ENCODE measurements at regions not wholly inside any gene's neighbourhood (a gene's known extent, or its start where the extent isn't known, plus 50 kb on each side); places are given as distances from the start of the nearest gene placed in this dataset.

- no peak for TF ChIP-seq CTCF (conservative IDR thresholded peaks at IDR 0.05; ENCODE audit: low read depth, low read length)
- no peak for TF ChIP-seq EZH2phosphoT487 (IDR thresholded peaks at IDR 0.05; ENCODE audit: borderline replicate concordance, low read length)
Observed at GRCh38 chr2:240358080-240358479, 77.4 kb upstream of the GPC1 start.
